ENCODE measurements at regions not wholly inside any gene's neighbourhood (a gene's known extent, or its start where the extent isn't known, plus 50 kb on each side); places are given as distances from the start of the nearest gene placed in this dataset.
A peak's percentile ranks its signal among the peaks of the same experiment; 100 is the strongest.
"Not testable (repeated sequence)": the region's sequence is repeated elsewhere in the genome, so short reads cannot be mapped to it uniquely, and the experiment has no call there.

GRCh38 chr2:12613137-12613835 lies 103.5 kb upstream of the TRIB2 start:
- no peak for DNase-seq

GRCh38 chr2:12615509-12615908 lies 101.2 kb upstream of the TRIB2 start:
- DNase-seq, result no peak

- DNase-seq, result no peak
These were observed 100.1 kb upstream of the TRIB2 start for GRCh38 chr2:12616456-12617156.

- no peak for DNase-seq
These were observed 99.4 kb upstream of the TRIB2 start for GRCh38 chr2:12617366-12617765.

- no peak for DNase-seq
These were observed 98.9 kb upstream of the TRIB2 start for GRCh38 chr2:12617853-12618252.

- DNase-seq, result no peak
These were observed 98.2 kb upstream of the TRIB2 start for GRCh38 chr2:12618576-12618975.

- DNase-seq, result peak; percentile 32
These were observed 96.8 kb upstream of the TRIB2 start for GRCh38 chr2:12619975-12620374.

GRCh38 chr2:12620759-12621158 lies 96.0 kb upstream of the TRIB2 start:
- no peak for DNase-seq

GRCh38 chr2:12623051-12623450 lies 93.7 kb upstream of the TRIB2 start:
- DNase-seq, result no peak

GRCh38 chr2:12624384-12624783 lies 92.4 kb upstream of the TRIB2 start:
- no peak for DNase-seq

GRCh38 chr2:12624905-12625598 lies 91.7 kb upstream of the TRIB2 start:
- no peak for DNase-seq

GRCh38 chr2:12628541-12628940 lies 88.2 kb upstream of the TRIB2 start:
- not testable (repeated sequence) for DNase-seq

GRCh38 chr2:12636837-12637581 lies 79.7 kb upstream of the TRIB2 start:
- no peak for DNase-seq

GRCh38 chr2:12637754-12638153 lies 79.0 kb upstream of the TRIB2 start:
- no peak for DNase-seq

- DNase-seq, result no peak
These were observed 75.3 kb upstream of the TRIB2 start for GRCh38 chr2:12641441-12641840.

GRCh38 chr2:12642332-12642731 lies 74.4 kb upstream of the TRIB2 start:
- DNase-seq, result no peak

GRCh38 chr2:12642859-12643258 lies 73.9 kb upstream of the TRIB2 start:
- DNase-seq, result no peak

GRCh38 chr2:12649602-12650400 lies 66.9 kb upstream of the TRIB2 start:
- no peak for DNase-seq

GRCh38 chr2:12651641-12652040 lies 65.1 kb upstream of the TRIB2 start:
- no peak for DNase-seq

GRCh38 chr2:12652723-12653122 lies 64.0 kb upstream of the TRIB2 start:
- no peak for DNase-seq

GRCh38 chr2:12657560-12657959 lies 59.2 kb upstream of the TRIB2 start:
- DNase-seq, result no peak

- no peak for DNase-seq
These were observed 58.3 kb upstream of the TRIB2 start for GRCh38 chr2:12658310-12658945.
